ENCODE measurements at regions not wholly inside any gene's neighbourhood (a gene's known extent, or its start where the extent isn't known, plus 50 kb on each side); places are given as distances from the start of the nearest gene placed in this dataset.

DNA sequence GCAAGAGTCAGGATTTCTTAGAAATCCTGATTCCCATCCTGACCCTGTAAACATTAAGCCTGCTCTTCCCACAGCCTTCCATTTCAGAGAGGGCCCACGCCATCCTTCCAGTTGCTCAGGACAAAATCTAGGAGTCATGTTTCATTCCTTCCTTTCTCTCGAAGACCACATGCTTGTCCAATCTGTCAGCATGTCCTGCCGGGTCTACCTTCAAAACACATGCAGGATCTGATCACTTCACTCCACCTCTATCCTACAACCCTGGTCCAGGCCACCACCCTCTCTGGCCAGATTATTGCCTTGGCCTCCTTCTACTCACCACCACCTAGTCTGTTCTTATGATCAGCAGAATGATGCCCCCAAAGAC is 79.8 kb downstream of the C5orf15 start:
- Histone ChIP-seq H3K27me3 (ENCODE audit: control insufficient read depth in 1 of 2, insufficient read depth in 1 of 2, low read length in 2 of 2) (peaks cover 16 to 89% of the 10 kb centered on the region in 2 experiments), H3K27ac (ENCODE audit: low read length, poor library complexity, severe bottlenecking) (no peak overlapping the region), H3K4me2 (ENCODE audit: low read length, poor library complexity, severe bottlenecking) (no peak overlapping the region), H3K4me1 (ENCODE audit: control insufficient read depth, insufficient read depth, low read depth, low read length) (peaks cover 5% of the 10 kb centered on the region), H3K9ac (ENCODE audit: low read length) (no peak overlapping the region), H2BK15ac (ENCODE audit: low read depth, poor library complexity, severe bottlenecking) (no peak overlapping the region), H3K14ac (ENCODE audit: low read length in 2 of 2) (no peak overlapping the region), H3K18ac (ENCODE audit: low read depth in 1 of 2, low read length in 2 of 2) (no peak overlapping the region), H3K79me1 (replicated peaks; ENCODE audit: low read length, poor library complexity, severe bottlenecking) (no peaks in the 10 kb centered on the region), H2AFZ (ENCODE audit: low read depth, low read length) (no peak overlapping the region), H3K4me3 (ENCODE audit: insufficient read depth in 1 of 2, low read depth in 1 of 2, low read length in 2 of 2) (no peak overlapping the region), H2BK5ac (ENCODE audit: low read depth, low read length, poor library complexity, severe bottlenecking) (no peak overlapping the region), H4K91ac (ENCODE audit: low read length) (no peak overlapping the region), H2BK120ac (ENCODE audit: low read depth, low read length) (no peak overlapping the region), H2BK12ac (ENCODE audit: low read length in 2 of 2) (no peak overlapping the region), H3K9me3 (ENCODE audit: control insufficient read depth, low read length) (no peaks in the 10 kb centered on the region), H2AK5ac (ENCODE audit: low read length, severe bottlenecking) (no peak overlapping the region), H4K8ac (ENCODE audit: low read length) (no peak overlapping the region), H3K36me3 (ENCODE audit: control insufficient read depth in 1 of 2, insufficient read depth in 2 of 2, low read depth in 1 of 2, low read length in 2 of 2) (no peaks in the 10 kb centered on the region), H3K4ac (ENCODE audit: low read depth in 1 of 2, low read length in 2 of 2) (no peak overlapping the region), H3K23ac (ENCODE audit: low read length in 2 of 2) (no peak overlapping the region)
- WGBS: 74% methylated on average over 3 of the region's 3 CpGs
- DNase-seq: no peak

DNA sequence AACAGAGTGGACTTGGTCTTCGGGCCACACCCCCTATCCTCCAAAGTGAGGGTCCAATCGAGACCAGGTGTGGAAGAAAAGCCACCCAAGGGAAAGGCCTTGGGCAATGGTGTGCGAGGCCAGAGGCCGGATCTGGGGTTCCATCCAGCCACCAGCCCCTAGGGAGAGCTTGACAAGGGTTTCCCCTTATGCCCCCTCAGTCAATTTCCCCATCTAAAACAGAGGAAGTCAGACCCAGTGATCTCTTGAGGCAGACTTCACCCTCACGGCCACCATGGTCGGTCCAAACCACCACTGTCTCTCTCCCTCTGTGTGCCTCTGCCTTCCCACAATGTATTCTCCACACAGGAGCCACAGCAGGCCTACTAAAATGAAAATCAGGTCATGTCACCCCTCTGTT is 82.9 kb downstream of the C5orf15 start:
- no peak overlapping the region for H2BK5ac ChIP-seq (ENCODE audit: low read depth, low read length, poor library complexity, severe bottlenecking)
- no peak overlapping the region for H2AFZ ChIP-seq (ENCODE audit: low read depth, low read length)
- H3K23ac ChIP-seq (ENCODE audit: low read length in 2 of 2): no peak overlapping the region
- WGBS: 86% methylated on average over 6 of the region's 6 CpGs
- H3K36me3 ChIP-seq (ENCODE audit: control insufficient read depth in 1 of 2, insufficient read depth in 2 of 2, low read depth in 1 of 2, low read length in 2 of 2): no peaks in the 10 kb centered on the region
- no peak overlapping the region for H3K4ac ChIP-seq (ENCODE audit: low read depth in 1 of 2, low read length in 2 of 2)
- H2BK12ac ChIP-seq (ENCODE audit: low read length in 2 of 2): no peak overlapping the region
- H3K14ac ChIP-seq (ENCODE audit: low read length in 2 of 2): no peak overlapping the region
- no peak overlapping the region for H3K4me2 ChIP-seq (ENCODE audit: low read length, poor library complexity, severe bottlenecking)
- H2BK120ac ChIP-seq (ENCODE audit: low read depth, low read length): no peak overlapping the region
- H2AK5ac ChIP-seq (ENCODE audit: low read length, severe bottlenecking): no peak overlapping the region
- H3K27ac ChIP-seq (ENCODE audit: low read length, poor library complexity, severe bottlenecking): no peak overlapping the region
- no peak overlapping the region for H3K18ac ChIP-seq (ENCODE audit: low read depth in 1 of 2, low read length in 2 of 2)
- no peak overlapping the region for H4K91ac ChIP-seq (ENCODE audit: low read length)
- no peak overlapping the region for H2BK15ac ChIP-seq (ENCODE audit: low read depth, poor library complexity, severe bottlenecking)
- H3K9me3 ChIP-seq (ENCODE audit: control insufficient read depth, low read length): no peaks in the 10 kb centered on the region
- no peak overlapping the region for H3K9ac ChIP-seq (ENCODE audit: low read length)
- peaks cover 5% of the 10 kb centered on the region for H3K4me1 ChIP-seq (ENCODE audit: control insufficient read depth, insufficient read depth, low read depth, low read length)
- peaks cover 19 to 91% of the 10 kb centered on the region in 2 experiments for H3K27me3 ChIP-seq (ENCODE audit: control insufficient read depth in 1 of 2, insufficient read depth in 1 of 2, low read length in 2 of 2)
- DNase-seq: no peak
- H3K79me1 ChIP-seq (replicated peaks; ENCODE audit: low read length, poor library complexity, severe bottlenecking): no peaks in the 10 kb centered on the region
- H4K8ac ChIP-seq (ENCODE audit: low read length): no peak overlapping the region
- H3K4me3 ChIP-seq (ENCODE audit: insufficient read depth in 1 of 2, low read depth in 1 of 2, low read length in 2 of 2): no peak overlapping the region

DNA sequence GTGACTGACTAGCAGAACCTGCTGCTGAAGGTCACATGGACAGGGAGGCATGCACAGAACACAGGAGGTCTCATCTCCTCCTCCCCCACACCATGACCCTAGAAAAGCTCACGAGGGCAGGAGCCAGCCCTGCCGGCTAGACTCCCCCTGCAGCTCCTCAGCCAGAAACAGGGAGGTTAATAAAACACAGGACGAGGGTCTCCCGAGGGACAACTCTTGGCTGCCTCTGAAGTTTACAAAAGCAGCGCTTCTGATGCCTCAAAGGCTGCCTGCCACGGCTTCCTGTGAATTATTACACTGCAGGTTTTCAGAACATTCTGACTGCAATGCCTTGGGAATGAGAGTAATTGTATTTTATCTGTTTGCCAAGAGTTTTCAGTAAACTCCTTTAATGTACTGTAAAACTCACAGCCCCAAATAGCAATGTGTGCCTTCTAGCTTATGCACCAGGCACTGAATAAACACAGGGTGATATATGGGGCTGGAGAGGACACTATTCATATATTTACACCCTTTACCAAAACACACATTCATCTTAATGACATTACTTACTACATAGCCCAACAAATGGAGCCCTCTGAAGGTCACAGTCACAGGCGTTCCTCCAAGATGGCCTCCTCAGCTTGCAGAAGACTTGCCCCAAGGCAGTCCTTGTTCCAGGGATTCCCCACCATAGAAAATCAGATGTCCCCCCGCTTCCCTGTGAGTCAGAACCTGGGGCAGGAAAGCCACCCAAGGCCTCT is 83.7 kb downstream of the C5orf15 start:
- peaks cover 24 to 91% of the 10 kb centered on the region in 2 experiments for H3K27me3 ChIP-seq (ENCODE audit: control insufficient read depth in 1 of 2, insufficient read depth in 1 of 2, low read length in 2 of 2)
- no peak overlapping the region for H2BK15ac ChIP-seq (ENCODE audit: low read depth, poor library complexity, severe bottlenecking)

DNA sequence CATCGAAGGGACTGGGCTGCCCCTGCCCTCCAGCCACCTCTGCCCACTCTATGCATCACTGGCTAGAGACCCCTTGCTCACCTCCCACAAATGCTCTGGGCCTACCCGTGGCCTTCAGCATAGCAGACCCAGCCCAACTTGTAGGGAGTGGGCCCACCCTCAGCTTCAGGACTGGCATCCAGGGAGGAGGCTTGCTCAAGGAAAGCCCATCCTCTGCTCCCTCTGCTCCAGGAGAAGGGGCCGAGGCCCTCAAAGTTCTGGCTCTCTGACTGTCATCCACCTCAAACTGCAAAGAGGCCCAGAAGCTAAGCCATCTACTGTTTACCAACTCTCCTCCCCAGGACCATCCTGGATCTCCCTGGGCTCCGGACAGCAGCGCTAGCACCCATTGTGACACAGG is 84.5 kb downstream of the C5orf15 start:
- no peaks in the 10 kb centered on the region for H3K36me3 ChIP-seq (ENCODE audit: control insufficient read depth in 1 of 2, insufficient read depth in 2 of 2, low read depth in 1 of 2, low read length in 2 of 2)
- H3K23ac ChIP-seq (ENCODE audit: low read length in 2 of 2): no peak overlapping the region
- no peak overlapping the region for H2AK5ac ChIP-seq (ENCODE audit: low read length, severe bottlenecking)
- H2AFZ ChIP-seq (ENCODE audit: low read depth, low read length): no peak overlapping the region
- H3K4ac ChIP-seq (ENCODE audit: low read depth in 1 of 2, low read length in 2 of 2): no peak overlapping the region
- H4K8ac ChIP-seq (ENCODE audit: low read length): no peak overlapping the region
- peak overlapping the region in 1 of 2 experiments; percentile 6 for H3K4me3 ChIP-seq (ENCODE audit: insufficient read depth in 1 of 2, low read depth in 1 of 2, low read length in 2 of 2)
- H3K9me3 ChIP-seq (ENCODE audit: control insufficient read depth, low read length): no peaks in the 10 kb centered on the region
- H3K9ac ChIP-seq (ENCODE audit: low read length): no peak overlapping the region
- H2BK5ac ChIP-seq (ENCODE audit: low read depth, low read length, poor library complexity, severe bottlenecking): no peak overlapping the region
- no peak overlapping the region for H2BK12ac ChIP-seq (ENCODE audit: low read length in 2 of 2)
- no peak overlapping the region for H4K91ac ChIP-seq (ENCODE audit: low read length)
- no peak overlapping the region for H3K27ac ChIP-seq (ENCODE audit: low read length, poor library complexity, severe bottlenecking)
- no peak overlapping the region for H3K18ac ChIP-seq (ENCODE audit: low read depth in 1 of 2, low read length in 2 of 2)
- no peaks in the 10 kb centered on the region for H3K79me1 ChIP-seq (replicated peaks; ENCODE audit: low read length, poor library complexity, severe bottlenecking)
- H3K4me2 ChIP-seq (ENCODE audit: low read length, poor library complexity, severe bottlenecking): no peak overlapping the region
- no peak overlapping the region for H3K14ac ChIP-seq (ENCODE audit: low read length in 2 of 2)
- H2BK120ac ChIP-seq (ENCODE audit: low read depth, low read length): no peak overlapping the region
- peaks cover 27 to 89% of the 10 kb centered on the region in 2 experiments for H3K27me3 ChIP-seq (ENCODE audit: control insufficient read depth in 1 of 2, insufficient read depth in 1 of 2, low read length in 2 of 2)
- no peak for DNase-seq
- H2BK15ac ChIP-seq (ENCODE audit: low read depth, poor library complexity, severe bottlenecking): no peak overlapping the region
- peaks cover 5% of the 10 kb centered on the region for H3K4me1 ChIP-seq (ENCODE audit: control insufficient read depth, insufficient read depth, low read depth, low read length)
- WGBS: 82% methylated on average over 5 of the region's 5 CpGs

More for the DNA sequence above, 83.7 kb downstream of the C5orf15 start:
- Histone ChIP-seq H3K4me2 (ENCODE audit: low read length, poor library complexity, severe bottlenecking) (no peak overlapping the region), H3K18ac (ENCODE audit: low read depth in 1 of 2, low read length in 2 of 2) (no peak overlapping the region), H3K4me3 (ENCODE audit: insufficient read depth in 1 of 2, low read depth in 1 of 2, low read length in 2 of 2) (no peak overlapping the region), H3K4ac (ENCODE audit: low read depth in 1 of 2, low read length in 2 of 2) (no peak overlapping the region), H3K9ac (ENCODE audit: low read length) (no peak overlapping the region), H3K79me1 (replicated peaks; ENCODE audit: low read length, poor library complexity, severe bottlenecking) (no peaks in the 10 kb centered on the region), H2BK5ac (ENCODE audit: low read depth, low read length, poor library complexity, severe bottlenecking) (no peak overlapping the region), H3K9me3 (ENCODE audit: control insufficient read depth, low read length) (no peaks in the 10 kb centered on the region), H2AK5ac (ENCODE audit: low read length, severe bottlenecking) (no peak overlapping the region), H3K27ac (ENCODE audit: low read length, poor library complexity, severe bottlenecking) (no peak overlapping the region), H2BK120ac (ENCODE audit: low read depth, low read length) (no peak overlapping the region), H4K8ac (ENCODE audit: low read length) (no peak overlapping the region), H2AFZ (ENCODE audit: low read depth, low read length) (no peak overlapping the region), H3K4me1 (ENCODE audit: control insufficient read depth, insufficient read depth, low read depth, low read length) (peaks cover 5% of the 10 kb centered on the region), H3K36me3 (ENCODE audit: control insufficient read depth in 1 of 2, insufficient read depth in 2 of 2, low read depth in 1 of 2, low read length in 2 of 2) (no peaks in the 10 kb centered on the region), H3K14ac (ENCODE audit: low read length in 2 of 2) (no peak overlapping the region), H3K23ac (ENCODE audit: low read length in 2 of 2) (no peak overlapping the region), H4K91ac (ENCODE audit: low read length) (no peak overlapping the region), H2BK12ac (ENCODE audit: low read length in 2 of 2) (no peak overlapping the region)
- peak; percentile 62 for DNase-seq
- WGBS: 11% methylated on average over 8 of the region's 8 CpGs
